Ramos (cell line): ENCODE measurements at regions not wholly inside any gene's neighbourhood (a gene's known extent, or its start where the extent isn't known, plus 50 kb on each side); places are given as distances from the start of the nearest gene placed in this dataset.

Experiments
- in situ Hi-C: fragments of 300-500 bp; cut with MboI; formaldehyde crosslinking; loops from one replicate; pipeline ENCODE4 v1.14.3; 2022; ENCODE audit warnings: low sequenced_read_pairs; ENCODE audit not compliant: unreplicated experiment

GRCh38 chr2:120876526-120877280 lies 141.0 kb downstream of the GLI2 start:
- in situ Hi-C loops = no loop called here

GRCh38 chr2:120877409-120877808 lies 141.7 kb downstream of the GLI2 start:
- in situ Hi-C loops = no loop called here

GRCh38 chr2:120878970-120879369 lies 143.3 kb downstream of the GLI2 start:
- in situ Hi-C loops = no loop called here

- in situ Hi-C loops = no loop called here
These were observed 144.0 kb downstream of the GLI2 start for GRCh38 chr2:120879431-120880295.

GRCh38 chr2:120880381-120880780 lies 144.7 kb downstream of the GLI2 start:
- in situ Hi-C loops = no loop called here

GRCh38 chr2:120881981-120882788 lies 146.5 kb downstream of the GLI2 start:
- in situ Hi-C loops = no loop called here

GRCh38 chr2:120883607-120884440 lies 148.2 kb downstream of the GLI2 start:
- in situ Hi-C loops = no loop called here

GRCh38 chr2:120884472-120885290 lies 149.0 kb downstream of the GLI2 start:
- in situ Hi-C loops = no loop called here

- in situ Hi-C loops = no loop called here
These were observed 149.7 kb downstream of the GLI2 start for GRCh38 chr2:120885321-120885720.

- in situ Hi-C loops = no loop called here
These were observed 150.1 kb downstream of the GLI2 start for GRCh38 chr2:120885749-120886148.

- in situ Hi-C loops = no loop called here
These were observed 151.1 kb downstream of the GLI2 start for GRCh38 chr2:120886534-120887319.

- in situ Hi-C loops = no loop called here
These were observed 151.6 kb downstream of the GLI2 start for GRCh38 chr2:120887320-120887697.

GRCh38 chr2:120887741-120888231 lies 152.1 kb downstream of the GLI2 start:
- in situ Hi-C loops = no loop called here

- in situ Hi-C loops = no loop called here
These were observed 153.2 kb downstream of the GLI2 start for GRCh38 chr2:120888851-120889250.

- in situ Hi-C loops = no loop called here
These were observed 154.3 kb downstream of the GLI2 start for GRCh38 chr2:120889936-120890335.

GRCh38 chr2:120890566-120891360 lies 155.1 kb downstream of the GLI2 start:
- in situ Hi-C loops = no loop called here

- in situ Hi-C loops = no loop called here
These were observed 156.8 kb downstream of the GLI2 start for GRCh38 chr2:120892271-120892966.
